22Rv1 (cell line): ENCODE measurements at regions not wholly inside any gene's neighbourhood (a gene's known extent, or its start where the extent isn't known, plus 50 kb on each side); places are given as distances from the start of the nearest gene placed in this dataset.

ENCODE experiments used
- ZFX ChIP-seq: fragments of 450-650 bp; IDR thresholded peaks from 2 replicates; pipeline ENCODE4 v1.6.1; 2017; ENCODE audit warnings: antibody characterized with exemption, borderline replicate concordance
- TF ChIP-seq, protein P1 (sequence below): fragments of 450-650 bp; IDR thresholded peaks from 2 replicates; pipeline ENCODE4 v1.5.1; 2017; ENCODE audit warnings: mild to moderate bottlenecking

GRCh38 chr15:70422342-70422741 is 324.6 kb upstream of the TLE3 start:
- TF ChIP-seq, protein P1, sequence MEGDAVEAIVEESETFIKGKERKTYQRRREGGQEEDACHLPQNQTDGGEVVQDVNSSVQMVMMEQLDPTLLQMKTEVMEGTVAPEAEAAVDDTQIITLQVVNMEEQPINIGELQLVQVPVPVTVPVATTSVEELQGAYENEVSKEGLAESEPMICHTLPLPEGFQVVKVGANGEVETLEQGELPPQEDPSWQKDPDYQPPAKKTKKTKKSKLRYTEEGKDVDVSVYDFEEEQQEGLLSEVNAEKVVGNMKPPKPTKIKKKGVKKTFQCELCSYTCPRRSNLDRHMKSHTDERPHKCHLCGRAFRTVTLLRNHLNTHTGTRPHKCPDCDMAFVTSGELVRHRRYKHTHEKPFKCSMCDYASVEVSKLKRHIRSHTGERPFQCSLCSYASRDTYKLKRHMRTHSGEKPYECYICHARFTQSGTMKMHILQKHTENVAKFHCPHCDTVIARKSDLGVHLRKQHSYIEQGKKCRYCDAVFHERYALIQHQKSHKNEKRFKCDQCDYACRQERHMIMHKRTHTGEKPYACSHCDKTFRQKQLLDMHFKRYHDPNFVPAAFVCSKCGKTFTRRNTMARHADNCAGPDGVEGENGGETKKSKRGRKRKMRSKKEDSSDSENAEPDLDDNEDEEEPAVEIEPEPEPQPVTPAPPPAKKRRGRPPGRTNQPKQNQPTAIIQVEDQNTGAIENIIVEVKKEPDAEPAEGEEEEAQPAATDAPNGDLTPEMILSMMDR, result no peak
- no peak for TF ChIP-seq ZFX
